T-helper 2 cell (primary cell): ENCODE measurements at regions not wholly inside any gene's neighbourhood (a gene's known extent, or its start where the extent isn't known, plus 50 kb on each side); places are given as distances from the start of the nearest gene placed in this dataset.
A peak's percentile ranks its signal among the peaks of the same experiment; 100 is the strongest.

Source experiments
- DNase-seq, 5 experiments: peaks; one replicate each; pipeline versions ENCODE4 v3.0.0 to v3.0.0-alpha.2; 2012 to 2022

- DNase-seq, result no peak
Measured at GRCh38 chr18:64539847-64540246, 391.0 kb upstream of the LINC00305 start.

- no peak for DNase-seq
Measured at GRCh38 chr18:64528646-64529045, 379.8 kb upstream of the LINC00305 start.

GRCh38 chr18:64519201-64519600 is 370.3 kb upstream of the LINC00305 start:
- DNase-seq, result no peak

GRCh38 chr18:64518191-64518590 is 369.3 kb upstream of the LINC00305 start:
- no peak for DNase-seq

- DNase-seq, result no peak
Measured at GRCh38 chr18:64513401-64513800, 364.5 kb upstream of the LINC00305 start.

GRCh38 chr18:64490207-64490606 is 341.3 kb upstream of the LINC00305 start:
- no peak for DNase-seq

GRCh38 chr18:64488698-64489097 is 339.8 kb upstream of the LINC00305 start:
- no peak for DNase-seq

GRCh38 chr18:64474773-64475172 is 325.9 kb upstream of the LINC00305 start:
- no peak for DNase-seq

GRCh38 chr18:64474255-64474654 is 325.4 kb upstream of the LINC00305 start:
- no peak for DNase-seq

GRCh38 chr18:64449434-64449833 is 300.5 kb upstream of the LINC00305 start:
- no peak for DNase-seq

- DNase-seq, result no peak
Measured at GRCh38 chr18:64444819-64445218, 295.9 kb upstream of the LINC00305 start.

- no peak for DNase-seq
Measured at GRCh38 chr18:64438178-64438577, 289.3 kb upstream of the LINC00305 start.

GRCh38 chr18:64436111-64436510 is 287.2 kb upstream of the LINC00305 start:
- DNase-seq, result no peak

- no peak for DNase-seq
Measured at GRCh38 chr18:64419156-64419555, 270.3 kb upstream of the LINC00305 start.

- no peak for DNase-seq
Measured at GRCh38 chr18:64416990-64417389, 268.1 kb upstream of the LINC00305 start.

- DNase-seq, result no peak
Measured at GRCh38 chr18:64415218-64415617, 266.3 kb upstream of the LINC00305 start.

- no peak for DNase-seq
Measured at GRCh38 chr18:64410685-64411084, 261.8 kb upstream of the LINC00305 start.

GRCh38 chr18:64409511-64409910 is 260.6 kb upstream of the LINC00305 start:
- DNase-seq, result peak in 1 of 5 experiments; percentile 15

GRCh38 chr18:64407606-64408005 is 258.7 kb upstream of the LINC00305 start:
- DNase-seq, result no peak

- no peak for DNase-seq
Measured at GRCh38 chr18:64405161-64405560, 256.3 kb upstream of the LINC00305 start.

GRCh38 chr18:64403784-64404503 is 255.1 kb upstream of the LINC00305 start:
- DNase-seq, result no peak

GRCh38 chr18:64402636-64403035 is 253.7 kb upstream of the LINC00305 start:
- DNase-seq, result no peak

GRCh38 chr18:64401268-64402060 is 252.6 kb upstream of the LINC00305 start:
- no peak for DNase-seq

- DNase-seq, result no peak
Measured at GRCh38 chr18:64399566-64399965, 250.7 kb upstream of the LINC00305 start.
